ENCODE measurements at regions not wholly inside any gene's neighbourhood (a gene's known extent, or its start where the extent isn't known, plus 50 kb on each side); places are given as distances from the start of the nearest gene placed in this dataset.
"Not testable (repeated sequence)": the region's sequence is repeated elsewhere in the genome, so short reads cannot be mapped to it uniquely, and the experiment has no call there.

- DNase-seq = no peak
Measured at GRCh38 chr3:103513003-103513402, 1078.2 kb downstream of the ZPLD1 start.

GRCh38 chr3:103515116-103515515 lies 1080.3 kb downstream of the ZPLD1 start:
- DNase-seq = no peak

- DNase-seq = no peak
Measured at GRCh38 chr3:103516950-103517349, 1082.1 kb downstream of the ZPLD1 start.

GRCh38 chr3:103531327-103531726 lies 1096.5 kb downstream of the ZPLD1 start:
- not testable (repeated sequence) for DNase-seq

- DNase-seq = no peak
Measured at GRCh38 chr3:103532986-103533385, 1098.2 kb downstream of the ZPLD1 start.

GRCh38 chr3:103554451-103554850 lies 1119.6 kb downstream of the ZPLD1 start:
- no peak for DNase-seq

GRCh38 chr3:103564116-103564515 lies 1129.3 kb downstream of the ZPLD1 start:
- not testable (repeated sequence) for DNase-seq

- DNase-seq = no peak
Measured at GRCh38 chr3:103585809-103586208, 1151.0 kb downstream of the ZPLD1 start.

GRCh38 chr3:103589770-103590169 lies 1155.0 kb downstream of the ZPLD1 start:
- no peak for DNase-seq

GRCh38 chr3:103600844-103601243 lies 1166.0 kb downstream of the ZPLD1 start:
- no peak for DNase-seq

GRCh38 chr3:103601666-103602065 lies 1166.9 kb downstream of the ZPLD1 start:
- DNase-seq = no peak

- DNase-seq = no peak
Measured at GRCh38 chr3:103609472-103609871, 1174.7 kb downstream of the ZPLD1 start.

- DNase-seq = no peak
Measured at GRCh38 chr3:103613397-103614156, 1178.8 kb downstream of the ZPLD1 start.

GRCh38 chr3:103614719-103615118 lies 1179.9 kb downstream of the ZPLD1 start:
- DNase-seq = no peak

GRCh38 chr3:103617961-103618360 lies 1183.1 kb downstream of the ZPLD1 start:
- no peak for DNase-seq

GRCh38 chr3:103624271-103624670 lies 1189.5 kb downstream of the ZPLD1 start:
- DNase-seq = no peak

GRCh38 chr3:103629391-103629790 lies 1194.6 kb downstream of the ZPLD1 start:
- no peak for DNase-seq

GRCh38 chr3:103644450-103644849 lies 1209.6 kb downstream of the ZPLD1 start:
- no peak for DNase-seq

GRCh38 chr3:103653996-103654395 lies 1219.2 kb downstream of the ZPLD1 start:
- no peak for DNase-seq

- no peak for DNase-seq
Measured at GRCh38 chr3:103657756-103658155, 1222.9 kb downstream of the ZPLD1 start.

GRCh38 chr3:103660810-103661209 lies 1226.0 kb downstream of the ZPLD1 start:
- DNase-seq = no peak

GRCh38 chr3:103662591-103662990 lies 1227.8 kb downstream of the ZPLD1 start:
- no peak for DNase-seq

GRCh38 chr3:103672346-103672745 lies 1237.5 kb downstream of the ZPLD1 start:
- DNase-seq = no peak

GRCh38 chr3:103684904-103685303 lies 1250.1 kb downstream of the ZPLD1 start:
- no peak for DNase-seq

- DNase-seq = no peak
Measured at GRCh38 chr3:103685939-103686338, 1251.1 kb downstream of the ZPLD1 start.
